ENCODE measurements at regions not wholly inside any gene's neighbourhood (a gene's known extent, or its start where the extent isn't known, plus 50 kb on each side); places are given as distances from the start of the nearest gene placed in this dataset.
A peak's percentile ranks its signal among the peaks of the same experiment; 100 is the strongest.

DNA sequence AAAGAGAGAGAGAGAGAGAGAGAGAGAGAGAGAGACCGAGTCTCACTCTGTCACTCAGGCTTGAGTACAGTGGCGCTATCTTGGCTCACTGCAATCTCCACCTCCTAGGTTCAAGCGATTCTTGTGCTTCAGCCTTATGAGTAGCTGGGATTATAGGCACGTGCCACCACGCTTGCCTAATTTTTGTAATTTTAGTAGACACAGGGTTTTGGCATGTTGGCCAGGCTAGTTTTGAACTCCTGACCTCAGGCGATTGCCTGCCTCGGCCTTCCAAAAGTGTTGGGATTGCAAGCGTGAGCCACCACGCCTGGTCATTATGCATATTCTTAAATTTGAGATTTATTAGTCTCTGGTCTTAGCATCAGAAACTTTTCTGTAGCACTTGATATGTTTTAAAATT is 317.9 kb upstream of the ATP2B1 start:
- no peak for DNase-seq (ENCODE audit: low read depth in 2 of 2)
- no peak for TF ChIP-seq EZH2 (IDR thresholded peaks at IDR 0.05; ENCODE audit: low read length, missing control alignments)
- TF ChIP-seq CTCF (conservative IDR thresholded peaks at IDR 0.05 in 1 of 2, IDR thresholded peaks at IDR 0.05 in 1 of 2; ENCODE audit: low read depth in 1 of 2, low read length in 2 of 2), result no peak
- Histone ChIP-seq H3K4me1 (ENCODE audit: control insufficient read depth, extremely low read depth, insufficient read depth, low read length) (no peaks in the 10 kb centered on the region), H3K4me3 (replicated peaks in 1 of 4; ENCODE audit: control extremely low read depth in 1 of 4, insufficient read depth in 1 of 4, low read depth in 3 of 4, low read length in 4 of 4) (no peak overlapping the region), H3K79me2 (ENCODE audit: control insufficient read depth, insufficient read depth, low read length) (no peaks in the 10 kb centered on the region), H2AFZ (ENCODE audit: low read length) (no peak overlapping the region), H3K9ac (ENCODE audit: insufficient read depth, low read length) (no peak overlapping the region), H3K4me2 (ENCODE audit: extremely low read depth, insufficient read depth, low read length) (no peak overlapping the region), H3K36me3 (ENCODE audit: control insufficient read depth, insufficient read depth, low read length) (no peaks in the 10 kb centered on the region), H3K27me3 (ENCODE audit: control insufficient read depth, insufficient read depth, low read length) (no peaks in the 10 kb centered on the region), H4K20me1 (ENCODE audit: control insufficient read depth, extremely low read depth, insufficient read depth, low read length) (no peaks in the 10 kb centered on the region), H3K9me3 (ENCODE audit: control insufficient read depth, insufficient read depth, low read depth, low read length) (no peaks in the 10 kb centered on the region), H3K27ac (ENCODE audit: insufficient read depth, low read length) (no peak overlapping the region)

DNA sequence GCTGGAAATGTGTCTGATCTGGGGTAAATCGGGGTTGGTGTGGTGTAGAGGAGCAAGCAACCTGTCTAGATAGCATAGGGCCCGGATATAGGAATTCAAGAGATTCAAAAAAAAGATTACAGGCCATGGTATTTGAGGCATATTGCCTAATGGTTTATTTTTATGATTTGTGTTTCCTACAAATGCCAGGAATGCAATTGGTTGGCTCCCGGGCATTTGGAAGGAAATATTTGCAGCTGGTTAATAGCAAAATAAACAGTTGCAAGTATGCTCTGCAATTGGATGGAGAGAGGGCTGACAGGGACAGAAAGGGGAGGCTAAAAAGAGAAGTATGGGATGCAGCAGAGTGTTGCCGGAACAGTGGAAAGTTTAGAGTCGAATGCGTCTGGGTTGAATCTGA is 315.6 kb upstream of the ATP2B1 start:
- no peaks in the 10 kb centered on the region for H3K9me3 ChIP-seq (ENCODE audit: control insufficient read depth, insufficient read depth, low read depth, low read length)
- H3K79me2 ChIP-seq (ENCODE audit: control insufficient read depth, insufficient read depth, low read length), result no peaks in the 10 kb centered on the region
- no peaks in the 10 kb centered on the region for H3K36me3 ChIP-seq (ENCODE audit: control insufficient read depth, insufficient read depth, low read length)
- TF ChIP-seq CTCF (conservative IDR thresholded peaks at IDR 0.05 in 1 of 2, IDR thresholded peaks at IDR 0.05 in 1 of 2; ENCODE audit: low read depth in 1 of 2, low read length in 2 of 2) (no peak), EZH2 (IDR thresholded peaks at IDR 0.05; ENCODE audit: low read length, missing control alignments) (no peak)
- no peak overlapping the region for H3K27ac ChIP-seq (ENCODE audit: insufficient read depth, low read length)
- H3K27me3 ChIP-seq (ENCODE audit: control insufficient read depth, insufficient read depth, low read length), result no peaks in the 10 kb centered on the region
- no peak overlapping the region for H3K4me2 ChIP-seq (ENCODE audit: extremely low read depth, insufficient read depth, low read length)
- no peaks in the 10 kb centered on the region for H4K20me1 ChIP-seq (ENCODE audit: control insufficient read depth, extremely low read depth, insufficient read depth, low read length)
- H3K4me1 ChIP-seq (ENCODE audit: control insufficient read depth, extremely low read depth, insufficient read depth, low read length), result no peaks in the 10 kb centered on the region
- no peak overlapping the region for H2AFZ ChIP-seq (ENCODE audit: low read length)
- peak in 1 of 2 donors; percentile 50 for DNase-seq (ENCODE audit: low read depth in 2 of 2)
- no peak overlapping the region for H3K4me3 ChIP-seq (replicated peaks in 1 of 4; ENCODE audit: control extremely low read depth in 1 of 4, insufficient read depth in 1 of 4, low read depth in 3 of 4, low read length in 4 of 4)
- no peak overlapping the region for H3K9ac ChIP-seq (ENCODE audit: insufficient read depth, low read length)

GRCh38 chr12:90023207-90023900 is 314.7 kb upstream of the ATP2B1 start:
- no peak overlapping the region for H3K27ac ChIP-seq (ENCODE audit: insufficient read depth, low read length)
- no peak overlapping the region for H3K4me3 ChIP-seq (replicated peaks in 1 of 4; ENCODE audit: control extremely low read depth in 1 of 4, insufficient read depth in 1 of 4, low read depth in 3 of 4, low read length in 4 of 4)
- TF ChIP-seq EZH2 (IDR thresholded peaks at IDR 0.05; ENCODE audit: low read length, missing control alignments) (no peak), CTCF (conservative IDR thresholded peaks at IDR 0.05 in 1 of 2, IDR thresholded peaks at IDR 0.05 in 1 of 2; ENCODE audit: low read depth in 1 of 2, low read length in 2 of 2) (no peak)
- no peaks in the 10 kb centered on the region for H3K9me3 ChIP-seq (ENCODE audit: control insufficient read depth, insufficient read depth, low read depth, low read length)
- H3K27me3 ChIP-seq (ENCODE audit: control insufficient read depth, insufficient read depth, low read length), result no peaks in the 10 kb centered on the region
- DNase-seq (ENCODE audit: low read depth in 2 of 2), result no peak
- H4K20me1 ChIP-seq (ENCODE audit: control insufficient read depth, extremely low read depth, insufficient read depth, low read length), result no peaks in the 10 kb centered on the region
- no peak overlapping the region for H3K9ac ChIP-seq (ENCODE audit: insufficient read depth, low read length)
- no peaks in the 10 kb centered on the region for H3K4me1 ChIP-seq (ENCODE audit: control insufficient read depth, extremely low read depth, insufficient read depth, low read length)
- H3K4me2 ChIP-seq (ENCODE audit: extremely low read depth, insufficient read depth, low read length), result no peak overlapping the region
- H3K79me2 ChIP-seq (ENCODE audit: control insufficient read depth, insufficient read depth, low read length), result no peaks in the 10 kb centered on the region
- H3K36me3 ChIP-seq (ENCODE audit: control insufficient read depth, insufficient read depth, low read length), result no peaks in the 10 kb centered on the region
- no peak overlapping the region for H2AFZ ChIP-seq (ENCODE audit: low read length)
